ENCODE measurements at regions not wholly inside any gene's neighbourhood (a gene's known extent, or its start where the extent isn't known, plus 50 kb on each side); places are given as distances from the start of the nearest gene placed in this dataset.

DNA sequence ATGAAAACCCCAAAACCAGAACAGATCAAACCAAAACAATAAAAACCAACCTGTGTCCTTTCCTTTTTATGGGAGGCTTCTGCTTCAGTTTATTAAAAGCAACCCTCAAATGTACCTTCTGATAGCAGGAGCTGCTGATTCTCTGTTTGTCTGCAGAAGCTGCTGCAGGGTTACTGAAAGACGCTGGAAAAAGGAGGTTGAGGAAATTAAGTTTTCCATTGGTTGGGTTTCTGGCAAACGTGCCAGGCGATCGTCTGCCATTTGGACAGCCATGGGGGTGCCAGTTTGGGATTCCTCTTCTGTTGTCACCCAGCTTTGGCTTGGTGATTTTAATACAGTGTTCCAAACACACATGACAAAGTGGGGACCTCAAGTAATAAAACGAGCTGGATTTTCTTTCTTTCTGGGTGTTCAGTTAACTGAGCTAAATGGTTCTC lies 185.4 kb upstream of the ZFHX3 start:
- no peak overlapping the region for H3K27ac ChIP-seq (ENCODE audit: low read length)
- H3K9ac ChIP-seq (ENCODE audit: low read depth, low read length): no peak overlapping the region
- H3K9me3 ChIP-seq (ENCODE audit: insufficient read depth, low read depth, low read length): no peaks in the 10 kb centered on the region
- H3K4me3 ChIP-seq (ENCODE audit: low read length): no peak overlapping the region
- no peaks in the 10 kb centered on the region; the same call in 1 of the 2 replicates for H3K27me3 ChIP-seq (ENCODE audit: insufficient read depth, low read length)
- H3K36me3 ChIP-seq (ENCODE audit: insufficient read depth, low read depth, low read length): no peaks in the 10 kb centered on the region
- H3K4me1 ChIP-seq (ENCODE audit: insufficient read depth, low read length): no peaks in the 10 kb centered on the region

DNA sequence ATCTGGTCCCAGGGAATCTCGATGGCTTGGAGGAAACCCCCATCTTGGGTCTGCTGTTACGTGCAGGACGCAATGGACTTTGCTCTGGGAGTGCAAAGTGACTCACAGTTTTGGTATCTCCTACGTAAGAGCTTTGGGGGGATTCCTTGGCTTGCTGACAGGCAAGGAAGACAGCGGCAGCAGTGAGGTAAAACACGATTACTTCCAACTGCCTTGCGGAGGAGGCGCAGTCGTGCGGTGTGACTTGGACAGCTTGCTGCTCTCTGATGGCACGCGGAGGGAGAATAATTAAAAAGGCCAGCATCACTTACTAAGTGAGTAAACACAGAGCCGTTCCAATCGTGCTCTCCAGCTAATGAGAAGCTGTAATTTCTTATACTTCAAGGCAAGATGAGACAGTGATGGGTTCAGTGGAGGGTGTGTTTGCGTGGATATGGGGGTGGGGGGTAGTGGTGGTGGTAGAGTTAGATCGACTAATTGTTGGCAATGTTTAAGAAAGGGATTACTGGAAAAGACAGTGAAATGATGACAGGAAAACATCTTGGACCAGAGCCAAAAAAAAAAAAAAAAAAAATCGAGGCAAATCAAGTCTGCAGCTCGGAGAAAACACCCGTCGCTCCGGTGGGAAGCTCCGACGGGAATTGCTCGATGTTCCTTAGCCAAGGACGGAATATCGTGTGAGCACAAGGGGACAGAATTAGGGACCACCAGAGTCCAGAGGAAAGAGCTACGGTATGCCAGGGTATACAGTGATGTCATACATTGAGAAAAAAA lies 184.8 kb upstream of the ZFHX3 start:
- no peaks in the 10 kb centered on the region for H3K4me1 ChIP-seq (ENCODE audit: insufficient read depth, low read length)
- H3K9me3 ChIP-seq (ENCODE audit: insufficient read depth, low read depth, low read length): no peaks in the 10 kb centered on the region
- H3K9ac ChIP-seq (ENCODE audit: low read depth, low read length): no peak overlapping the region
- H3K27me3 ChIP-seq (ENCODE audit: insufficient read depth, low read length): no peaks in the 10 kb centered on the region; the same call in 1 of the 2 replicates
- H3K36me3 ChIP-seq (ENCODE audit: insufficient read depth, low read depth, low read length): no peaks in the 10 kb centered on the region
- H3K4me3 ChIP-seq (ENCODE audit: low read length): no peak overlapping the region
- no peak overlapping the region for H3K27ac ChIP-seq (ENCODE audit: low read length)

DNA sequence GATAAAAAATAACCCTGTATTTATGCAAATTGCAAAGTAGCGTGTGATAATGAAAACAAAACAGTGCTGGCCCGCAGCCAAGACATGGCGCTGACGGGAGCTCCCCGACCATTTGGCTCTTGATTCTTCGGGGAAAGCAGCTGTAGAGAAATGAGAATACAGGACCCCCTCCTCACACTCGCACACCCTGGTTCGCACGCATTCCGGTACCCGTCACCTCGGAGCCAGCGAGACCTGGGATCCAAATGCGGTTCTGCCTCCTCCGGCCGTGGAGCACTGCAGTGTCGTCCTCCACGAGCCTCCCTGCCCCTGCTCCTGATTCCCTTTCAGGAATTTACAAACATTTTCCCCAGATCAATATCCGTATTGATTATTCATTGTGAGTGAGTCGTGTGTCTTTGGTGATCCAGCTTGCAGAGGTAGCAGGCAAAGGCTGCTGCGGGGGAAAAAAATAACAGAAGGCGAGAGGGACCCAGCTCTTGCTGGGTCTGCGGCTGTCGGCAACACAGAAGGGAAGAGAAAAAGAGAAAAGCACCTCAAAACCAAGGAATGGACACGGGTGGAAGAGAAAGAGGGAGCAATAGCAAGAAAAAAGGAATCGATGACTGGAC lies 184.1 kb upstream of the ZFHX3 start:
- Histone ChIP-seq H3K9ac (ENCODE audit: low read depth, low read length) (no peak overlapping the region), H3K9me3 (ENCODE audit: insufficient read depth, low read depth, low read length) (no peaks in the 10 kb centered on the region), H3K36me3 (ENCODE audit: insufficient read depth, low read depth, low read length) (no peaks in the 10 kb centered on the region), H3K27ac (ENCODE audit: low read length) (no peak overlapping the region), H3K4me3 (ENCODE audit: low read length) (no peak overlapping the region), H3K27me3 (ENCODE audit: insufficient read depth, low read length) (no peaks in the 10 kb centered on the region; the same call in 1 of the 2 replicates), H3K4me1 (ENCODE audit: insufficient read depth, low read length) (no peaks in the 10 kb centered on the region)

DNA sequence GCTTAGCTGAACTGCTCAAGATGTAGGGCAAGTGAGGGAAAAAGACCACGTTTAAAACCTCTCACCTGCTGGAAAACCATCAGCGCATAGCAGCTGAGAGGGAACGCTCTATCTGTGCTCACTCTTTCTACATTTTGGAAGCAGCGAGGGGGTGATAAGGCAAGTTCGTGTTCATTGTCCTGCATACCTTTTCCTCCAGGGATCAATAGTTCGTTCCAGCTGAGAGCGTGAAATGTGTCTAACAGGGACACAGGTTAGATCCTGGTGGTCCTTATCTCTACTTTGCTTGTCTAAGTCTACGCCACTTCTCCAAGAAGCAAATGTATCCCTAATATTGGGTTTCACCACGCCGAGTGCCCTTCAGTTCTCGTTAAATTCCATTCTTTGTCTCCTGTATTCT lies 183.5 kb upstream of the ZFHX3 start:
- no peaks in the 10 kb centered on the region for H3K9me3 ChIP-seq (ENCODE audit: insufficient read depth, low read depth, low read length)
- no peak overlapping the region for H3K27ac ChIP-seq (ENCODE audit: low read length)
- H3K9ac ChIP-seq (ENCODE audit: low read depth, low read length): no peak overlapping the region
- no peaks in the 10 kb centered on the region for H3K36me3 ChIP-seq (ENCODE audit: insufficient read depth, low read depth, low read length)
- H3K27me3 ChIP-seq (ENCODE audit: insufficient read depth, low read length): no peaks in the 10 kb centered on the region; the same call in 1 of the 2 replicates
- no peak overlapping the region for H3K4me3 ChIP-seq (ENCODE audit: low read length)
- no peaks in the 10 kb centered on the region; the same call in 1 of the 2 replicates for H3K4me1 ChIP-seq (ENCODE audit: insufficient read depth, low read length)

DNA sequence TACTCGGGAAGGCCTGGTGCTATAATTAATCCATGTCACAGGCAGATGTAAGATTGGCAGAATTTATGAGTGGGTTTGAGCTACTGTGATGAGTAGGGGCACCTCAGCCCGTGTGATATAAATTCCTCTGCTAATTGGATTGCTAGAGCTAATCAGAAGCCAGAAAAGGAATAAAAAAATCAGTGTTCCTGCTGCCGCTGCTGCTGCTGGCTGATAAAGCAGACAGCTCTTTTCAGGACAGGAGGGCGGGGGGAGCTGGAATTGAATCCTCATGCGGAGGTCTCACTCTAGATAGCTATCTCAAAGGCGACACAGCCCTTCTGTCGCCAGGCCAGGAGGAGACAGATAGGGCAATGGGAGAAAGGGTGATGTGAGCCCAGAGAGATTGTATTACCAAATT lies 182.7 kb upstream of the ZFHX3 start:
- Histone ChIP-seq H3K27me3 (ENCODE audit: insufficient read depth, low read length) (no peaks in the 10 kb centered on the region; the same call in 1 of the 2 replicates), H3K4me3 (ENCODE audit: low read length) (no peak overlapping the region)

DNA sequence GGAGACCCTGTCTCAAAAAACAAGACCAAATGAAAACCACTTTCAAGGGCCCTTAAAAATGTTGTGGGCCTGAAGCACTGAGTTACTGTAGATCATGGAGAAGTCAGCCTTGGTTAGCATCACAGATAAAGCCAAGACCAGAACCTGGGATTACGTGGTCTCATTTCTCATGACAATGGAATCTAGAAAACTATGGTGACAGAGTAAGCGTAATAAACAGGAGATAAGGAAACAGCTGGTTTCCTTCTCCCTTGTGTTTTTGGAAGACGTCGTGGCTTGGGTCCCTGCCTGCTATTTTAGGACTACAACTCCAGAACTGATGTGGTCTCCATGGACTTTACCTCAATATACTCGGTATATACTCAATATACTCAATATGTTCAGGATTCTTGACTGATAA lies 180.7 kb upstream of the ZFHX3 start:
- Histone ChIP-seq H3K27ac (ENCODE audit: low read length) (no peak overlapping the region), H3K4me3 (ENCODE audit: low read length) (no peak overlapping the region), H3K27me3 (ENCODE audit: insufficient read depth, low read length) (no peaks in the 10 kb centered on the region; the same call in 1 of the 2 replicates), H3K9me3 (ENCODE audit: insufficient read depth, low read depth, low read length) (no peaks in the 10 kb centered on the region), H3K4me1 (ENCODE audit: insufficient read depth, low read length) (no peaks in the 10 kb centered on the region; the same call in 1 of the 2 replicates), H3K36me3 (ENCODE audit: insufficient read depth, low read depth, low read length) (no peaks in the 10 kb centered on the region), H3K9ac (ENCODE audit: low read depth, low read length) (no peak overlapping the region)

More for the DNA sequence above, 182.7 kb upstream of the ZFHX3 start:
- H3K4me1 ChIP-seq (ENCODE audit: insufficient read depth, low read length): no peaks in the 10 kb centered on the region; the same call in 1 of the 2 replicates
- H3K36me3 ChIP-seq (ENCODE audit: insufficient read depth, low read depth, low read length): no peaks in the 10 kb centered on the region
- no peak overlapping the region for H3K9ac ChIP-seq (ENCODE audit: low read depth, low read length)
- H3K27ac ChIP-seq (ENCODE audit: low read length): no peak overlapping the region
- no peaks in the 10 kb centered on the region for H3K9me3 ChIP-seq (ENCODE audit: insufficient read depth, low read depth, low read length)

DNA sequence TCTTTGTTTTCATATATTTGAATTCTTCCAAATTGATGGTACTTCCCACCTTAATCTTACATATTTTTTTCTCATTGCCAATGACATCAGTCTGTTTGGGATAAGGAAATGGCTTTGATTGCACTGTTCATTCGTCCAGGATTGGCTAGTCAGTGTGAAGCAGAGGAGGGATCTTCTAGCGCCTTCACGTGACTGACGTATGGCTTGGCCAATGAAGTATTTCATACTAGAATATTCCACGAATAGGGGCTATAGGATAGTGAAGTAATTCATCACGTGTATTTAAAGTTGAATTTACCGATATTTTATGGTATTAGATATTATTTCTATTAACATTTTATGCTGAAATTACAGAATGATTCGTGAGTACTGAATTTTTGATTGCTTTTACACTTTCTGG lies 178.7 kb upstream of the ZFHX3 start:
- Histone ChIP-seq H3K9me3 (ENCODE audit: insufficient read depth, low read depth, low read length) (no peaks in the 10 kb centered on the region), H3K27ac (ENCODE audit: low read length) (no peak overlapping the region), H3K4me1 (ENCODE audit: insufficient read depth, low read length) (no peaks in the 10 kb centered on the region; the same call in 1 of the 2 replicates), H3K36me3 (ENCODE audit: insufficient read depth, low read depth, low read length) (no peaks in the 10 kb centered on the region), H3K9ac (ENCODE audit: low read depth, low read length) (no peak overlapping the region), H3K4me3 (ENCODE audit: low read length) (no peak overlapping the region), H3K27me3 (ENCODE audit: insufficient read depth, low read length) (no peaks in the 10 kb centered on the region; the same call in 1 of the 2 replicates)

DNA sequence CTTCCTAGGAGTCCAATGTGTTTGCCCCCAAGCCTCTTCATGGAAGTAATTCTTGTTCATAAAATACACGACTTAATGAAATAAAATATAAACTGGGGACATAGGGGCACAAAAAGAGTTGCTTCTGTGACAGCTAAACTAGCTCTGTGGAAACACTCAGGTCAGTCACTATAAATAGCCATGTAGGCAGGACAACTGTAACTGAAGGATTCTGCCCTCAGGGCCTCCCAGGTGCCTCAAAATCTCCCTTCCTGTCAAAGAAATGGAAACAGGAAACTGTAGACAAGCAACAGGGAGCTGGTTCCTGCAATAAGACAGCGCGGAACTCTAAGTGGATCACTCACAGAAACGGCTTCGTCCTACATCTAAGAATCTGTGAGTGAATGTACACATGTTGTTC lies 178.1 kb upstream of the ZFHX3 start:
- Histone ChIP-seq H3K27ac (ENCODE audit: low read length) (no peak overlapping the region), H3K9me3 (ENCODE audit: insufficient read depth, low read depth, low read length) (no peaks in the 10 kb centered on the region), H3K27me3 (ENCODE audit: insufficient read depth, low read length) (no peaks in the 10 kb centered on the region; the same call in 1 of the 2 replicates), H3K4me1 (ENCODE audit: insufficient read depth, low read length) (no peaks in the 10 kb centered on the region; the same call in 1 of the 2 replicates), H3K4me3 (ENCODE audit: low read length) (no peak overlapping the region), H3K36me3 (ENCODE audit: insufficient read depth, low read depth, low read length) (no peaks in the 10 kb centered on the region), H3K9ac (ENCODE audit: low read depth, low read length) (no peak overlapping the region)

DNA sequence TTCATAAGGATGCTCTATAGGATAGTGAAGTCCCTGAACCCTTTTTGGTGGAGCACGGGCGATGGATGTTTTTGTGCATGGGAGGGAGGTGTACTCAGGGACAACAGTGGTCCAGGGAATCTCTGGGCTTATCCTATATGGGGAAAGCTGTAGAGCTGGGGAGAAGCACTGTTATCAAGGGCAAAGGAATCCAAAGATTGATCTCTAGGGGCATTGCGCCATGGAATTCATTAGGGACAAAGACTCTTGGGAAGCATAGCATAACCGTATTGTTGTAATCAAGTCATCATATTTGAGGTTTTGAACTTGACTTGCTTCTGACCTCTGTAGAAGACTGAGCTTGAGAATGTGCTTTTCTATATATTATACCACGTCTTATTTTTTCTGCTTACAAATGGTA lies 172.9 kb upstream of the ZFHX3 start:
- H3K27me3 ChIP-seq (ENCODE audit: insufficient read depth, low read length): no peaks in the 10 kb centered on the region
- H3K4me3 ChIP-seq (ENCODE audit: low read length): no peak overlapping the region
- H3K36me3 ChIP-seq (ENCODE audit: insufficient read depth, low read depth, low read length): no peaks in the 10 kb centered on the region
- no peaks in the 10 kb centered on the region for H3K4me1 ChIP-seq (ENCODE audit: insufficient read depth, low read length)
- no peak overlapping the region for H3K9ac ChIP-seq (ENCODE audit: low read depth, low read length)
- H3K9me3 ChIP-seq (ENCODE audit: insufficient read depth, low read depth, low read length): peaks cover 5% of the 10 kb centered on the region; the same call in 1 of the 2 replicates
- H3K27ac ChIP-seq (ENCODE audit: low read length): no peak overlapping the region

DNA sequence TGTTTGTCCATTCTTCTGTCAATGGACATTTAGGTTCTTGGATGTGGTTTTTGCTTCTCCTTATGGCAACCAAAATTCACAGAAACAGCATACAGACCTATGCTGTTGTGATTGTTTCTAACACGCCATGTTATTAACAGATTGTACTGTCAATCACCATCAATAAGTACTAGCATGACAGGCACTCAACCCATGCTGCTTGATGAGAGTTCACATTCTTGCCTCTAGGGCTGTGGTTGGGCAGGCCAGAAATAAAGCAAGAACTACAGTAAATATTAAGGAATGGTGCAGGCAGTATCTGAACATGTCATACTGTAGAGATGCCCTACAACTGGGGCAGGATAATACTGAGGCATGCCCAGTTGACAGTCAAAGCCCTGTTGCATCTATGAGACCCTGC lies 171.2 kb upstream of the ZFHX3 start:
- Histone ChIP-seq H3K36me3 (ENCODE audit: insufficient read depth, low read depth, low read length) (no peaks in the 10 kb centered on the region), H3K9me3 (ENCODE audit: insufficient read depth, low read depth, low read length) (peaks cover 8% of the 10 kb centered on the region; the same call in 1 of the 2 replicates), H3K4me3 (ENCODE audit: low read length) (no peak overlapping the region), H3K27ac (ENCODE audit: low read length) (no peak overlapping the region), H3K9ac (ENCODE audit: low read depth, low read length) (no peak overlapping the region), H3K4me1 (ENCODE audit: insufficient read depth, low read length) (peaks cover 8% of the 10 kb centered on the region; the same call in 1 of the 2 replicates), H3K27me3 (ENCODE audit: insufficient read depth, low read length) (no peaks in the 10 kb centered on the region)

DNA sequence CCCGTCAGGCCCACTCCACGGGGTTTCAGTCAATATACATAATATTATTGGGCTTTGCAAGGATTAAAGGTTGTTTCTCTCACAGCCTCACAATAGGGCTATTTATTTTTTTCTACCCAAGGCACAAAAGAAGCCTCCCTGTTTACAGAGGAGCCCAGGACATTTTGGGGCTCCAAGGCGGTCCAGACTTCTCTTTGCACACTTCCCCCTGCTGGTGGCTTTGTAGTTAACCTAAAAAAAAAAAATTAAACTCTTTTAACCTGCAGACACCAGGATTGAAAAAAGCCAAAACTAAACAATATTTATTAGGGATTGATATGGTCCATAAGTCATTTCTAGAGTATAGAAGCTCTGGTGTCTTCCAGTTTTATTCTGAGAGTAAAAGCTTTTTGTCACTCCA lies 169.7 kb upstream of the ZFHX3 start:
- H3K9ac ChIP-seq (ENCODE audit: low read depth, low read length): no peak overlapping the region
- H3K4me1 ChIP-seq (ENCODE audit: insufficient read depth, low read length): peaks cover 8% of the 10 kb centered on the region; the same call in 1 of the 2 replicates
- H3K27ac ChIP-seq (ENCODE audit: low read length): no peak overlapping the region
- no peaks in the 10 kb centered on the region for H3K27me3 ChIP-seq (ENCODE audit: insufficient read depth, low read length)
- peaks cover 8% of the 10 kb centered on the region; the same call in 1 of the 2 replicates for H3K9me3 ChIP-seq (ENCODE audit: insufficient read depth, low read depth, low read length)
- H3K36me3 ChIP-seq (ENCODE audit: insufficient read depth, low read depth, low read length): no peaks in the 10 kb centered on the region
- no peak overlapping the region for H3K4me3 ChIP-seq (ENCODE audit: low read length)

DNA sequence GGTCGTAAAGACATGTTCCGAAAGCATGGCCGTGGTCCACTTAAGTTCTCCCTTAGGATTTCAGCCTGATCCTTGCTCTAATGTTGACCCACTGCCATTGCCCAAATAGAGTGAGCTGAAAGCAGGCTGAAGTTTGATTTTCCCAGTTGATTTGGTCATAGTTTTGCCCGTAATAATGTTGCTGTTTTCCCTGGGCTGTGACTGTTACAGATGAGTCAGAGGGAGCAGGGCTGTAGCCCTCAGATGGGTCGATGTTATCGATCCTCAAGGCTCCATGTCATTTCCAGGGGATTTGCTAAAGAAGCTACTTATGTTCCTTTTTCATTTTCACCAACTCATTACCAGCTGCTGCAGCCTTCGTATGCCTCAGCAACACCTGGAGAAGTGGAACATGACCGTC lies 169.0 kb upstream of the ZFHX3 start:
- Histone ChIP-seq H3K27me3 (ENCODE audit: insufficient read depth, low read length) (no peaks in the 10 kb centered on the region), H3K4me3 (ENCODE audit: low read length) (no peak overlapping the region), H3K9me3 (ENCODE audit: insufficient read depth, low read depth, low read length) (peaks cover 8% of the 10 kb centered on the region; the same call in 1 of the 2 replicates), H3K36me3 (ENCODE audit: insufficient read depth, low read depth, low read length) (no peaks in the 10 kb centered on the region), H3K9ac (ENCODE audit: low read depth, low read length) (no peak overlapping the region), H3K4me1 (ENCODE audit: insufficient read depth, low read length) (peaks cover 8% of the 10 kb centered on the region; the same call in 1 of the 2 replicates), H3K27ac (ENCODE audit: low read length) (no peak overlapping the region)

All from iPS-20b (cell line).